Body of pancreas (tissue), 4 donors: ENCODE measurements at regions not wholly inside any gene's neighbourhood (a gene's known extent, or its start where the extent isn't known, plus 50 kb on each side); places are given as distances from the start of the nearest gene placed in this dataset.

ENCODE experiments used
- ATAC-seq: fragments of 150-250 bp; one replicate; pipeline ENCODE4 v1.9.1; 2016
- DNase-seq, 4 donors: peaks; one replicate each; pipeline ENCODE4 v3.0.0-alpha.2; 2019
- H3K27ac ChIP-seq, 4 donors: fragments of 200-600 bp; sonication (generic); 1 replicate in 3 of 4; 2 replicates in 1 of 4; pipeline versions ENCODE4 v1.5.1 to v1.6.1; 2016 to 2019; ENCODE audit warnings: mild to moderate bottlenecking in 1 of 4, mixed read lengths in 1 of 4, moderate library complexity in 1 of 4
- H3K27me3 ChIP-seq, 2 donors: fragments of 200-600 bp; sonication (generic); one replicate each; pipeline ENCODE4 v1.6.0; 2016; ENCODE audit warnings: mild to moderate bottlenecking in 1 of 2
- H3K36me3 ChIP-seq, 2 donors: fragments of 200-600 bp; sonication (generic); replicated peaks in 1 of 2; 2 replicates each; pipeline ENCODE4 v1.5.1; 2016; ENCODE audit warnings: low read depth in 2 of 2; ENCODE audit not compliant: insufficient read depth in 1 of 2
- H3K4me1 ChIP-seq: fragments of 200-600 bp; sonication (generic); one replicate; pipeline ENCODE4 v1.6.0; 2016
- H3K4me3 ChIP-seq, 2 donors: fragments of 200-600 bp; sonication (generic); 1 replicate in 1 of 2; 2 replicates in 1 of 2; pipeline ENCODE4 v1.5.1; 2016 to 2019
- H3K9me3 ChIP-seq, 3 donors: fragments of 200-600 bp; sonication (generic); 1 replicate in 2 of 3; 2 replicates in 1 of 3; pipeline ENCODE4 v1.5.1; 2016
- CTCF ChIP-seq, 7 experiments: fragments of 450-650 bp in 4 of 7; fragments of 200-600 bp in 3 of 7; sonication (generic) in 3 of 7; IDR thresholded peaks; one replicate each; pipeline ENCODE4 v1.5.1; 2016 to 2019; ENCODE audit warnings: antibody characterized with exemption in 7 of 7
- POLR2A ChIP-seq, 3 donors: fragments of 450-650 bp; IDR thresholded peaks; one replicate each; pipeline ENCODE4 v1.6.1; 2016; ENCODE audit warnings: antibody characterized with exemption in 3 of 3, mild to moderate bottlenecking in 2 of 3
- WGBS, 2 donors: methylation state at CpG; one replicate each; pipeline ENCODE4 v1.1.5; 2017; 5-methylcytosine and 5-hydroxymethylcytosine counted together
- intact Hi-C: fragments of 100-400 bp; cut with DNase I; formaldehyde crosslinking; loops from one replicate; pipeline ENCODE4 v1.15.1; 2023

GRCh38 chr2:160639472-160639871 is 145.9 kb upstream of the RBMS1 start:
- intact Hi-C loops, result no loop called here
- H3K27me3 ChIP-seq, result no peaks in the 10 kb centered on the region
- DNase-seq, result no peak
- no peaks in the 10 kb centered on the region for H3K9me3 ChIP-seq
- no peak for ATAC-seq
- H3K4me1 ChIP-seq, result no peaks in the 10 kb centered on the region
- TF ChIP-seq POLR2A (IDR thresholded peaks at IDR 0.05), result no peak
- no peak for TF ChIP-seq CTCF (IDR thresholded peaks at IDR 0.05)
- H3K27ac ChIP-seq, result no peak overlapping the region
- no peak overlapping the region for H3K4me3 ChIP-seq
- H3K36me3 ChIP-seq, result no peaks in the 10 kb centered on the region

- no peaks in the 10 kb centered on the region for H3K36me3 ChIP-seq
- 33 to 37% methylated on average over 6 of the region's 6 CpGs for WGBS, 2 donors
- H3K4me3 ChIP-seq, result no peak overlapping the region
- no peak for TF ChIP-seq POLR2A (IDR thresholded peaks at IDR 0.05)
- no peak for TF ChIP-seq CTCF (IDR thresholded peaks at IDR 0.05)
- intact Hi-C loops, result no loop called here
- DNase-seq, result peak in 2 of 4 donors; percentile 27 to 29
- peaks cover 16% of the 10 kb centered on the region for H3K4me1 ChIP-seq
- H3K9me3 ChIP-seq, result no peaks in the 10 kb centered on the region
- peak; percentile 54 for ATAC-seq
- H3K27ac ChIP-seq, result no peak overlapping the region
- H3K27me3 ChIP-seq, result no peaks in the 10 kb centered on the region
Measured at GRCh38 chr2:160646684-160647444, 153.3 kb upstream of the RBMS1 start.

- intact Hi-C loops, result no loop called here
- peak in 2 of 3 donors; percentile 14 to 39 for TF ChIP-seq POLR2A (IDR thresholded peaks at IDR 0.05)
- no peak for TF ChIP-seq CTCF (IDR thresholded peaks at IDR 0.05)
- peaks cover 16% of the 10 kb centered on the region for H3K4me1 ChIP-seq
- H3K9me3 ChIP-seq, result no peaks in the 10 kb centered on the region
- no peaks in the 10 kb centered on the region for H3K27me3 ChIP-seq
- no peaks in the 10 kb centered on the region for H3K36me3 ChIP-seq
- no peak overlapping the region for H3K4me3 ChIP-seq
- ATAC-seq (peak; percentile 78), DNase-seq (peak in 3 of 4 donors; percentile 22 to 58 (median 48))
- WGBS, 2 donors, result 44 to 58% methylated on average over 5 to 19 of the region's 33 CpGs
- peak overlapping the region in 1 of 4 donors; percentile 39 for H3K27ac ChIP-seq
Measured at GRCh38 chr2:160647967-160648685, 154.5 kb upstream of the RBMS1 start.

GRCh38 chr2:160649698-160650097 is 156.1 kb upstream of the RBMS1 start:
- H3K9me3 ChIP-seq, result no peaks in the 10 kb centered on the region
- no peaks in the 10 kb centered on the region for H3K27me3 ChIP-seq
- H3K4me3 ChIP-seq, result no peak overlapping the region
- DNase-seq (no peak), ATAC-seq (no peak)
- H3K27ac ChIP-seq, result no peak overlapping the region
- H3K36me3 ChIP-seq, result no peaks in the 10 kb centered on the region
- peaks cover 16% of the 10 kb centered on the region for H3K4me1 ChIP-seq
- intact Hi-C loops, result no loop called here
- 90 to 98% methylated on average over 11 to 12 of the region's 12 CpGs for WGBS, 2 donors
- TF ChIP-seq CTCF (IDR thresholded peaks at IDR 0.05), result no peak
- TF ChIP-seq POLR2A (IDR thresholded peaks at IDR 0.05), result no peak
